Stomach (tissue), 8 donors: ENCODE measurements at regions not wholly inside any gene's neighbourhood (a gene's known extent, or its start where the extent isn't known, plus 50 kb on each side); places are given as distances from the start of the nearest gene placed in this dataset.

ENCODE experiments used
- DNase-seq, 2 donors: peaks; one replicate each; pipeline versions ENCODE4 v3.0.0 to v3.0.0-alpha.2; 2013 to 2019
- H3K27ac ChIP-seq, 5 donors: fragments of 200-600 bp in 4 of 5; sonication (generic) in 4 of 5; one replicate each; pipeline ENCODE4 v1.5.1; 2013 to 2019; ENCODE audit warnings: mild to moderate bottlenecking in 1 of 5, moderate library complexity in 1 of 5
- H3K27me3 ChIP-seq, 3 donors: fragments of 200-600 bp; sonication (generic); one replicate each; pipeline ENCODE4 v1.5.1; 2017 to 2019; ENCODE audit warnings: mixed run types in 1 of 3
- H3K36me3 ChIP-seq, 4 donors: fragments of 200-600 bp; sonication (generic); 1 replicate in 3 of 4; 2 replicates in 1 of 4; pipeline ENCODE4 v1.5.1; 2016 to 2019
- H3K4me1 ChIP-seq, 4 donors: fragments of 200-600 bp; sonication (generic); one replicate each; pipeline ENCODE4 v1.5.1; 2016 to 2019
- H3K4me3 ChIP-seq, 4 donors: fragments of 200-600 bp; sonication (generic) in 3 of 4; one replicate each; pipeline ENCODE4 v1.5.1; 2016 to 2019; ENCODE audit warnings: mild to moderate bottlenecking in 1 of 4
- H3K9me3 ChIP-seq, 4 donors: fragments of 200-600 bp; sonication (generic); one replicate each; pipeline ENCODE4 v1.5.1; 2016 to 2019
- EP300 ChIP-seq: sonication (generic); formaldehyde crosslinking; IDR thresholded peaks from one replicate; pipeline ENCODE4 v1.6.1; 2017; ENCODE audit warnings: antibody characterized with exemption
- POLR2A ChIP-seq, 4 donors: fragments of 450-650 bp; IDR thresholded peaks; one replicate each; pipeline ENCODE4 v1.6.1; 2016; ENCODE audit warnings: antibody characterized with exemption in 4 of 4, control low read depth in 2 of 4, mild to moderate bottlenecking in 1 of 4, moderate library complexity in 1 of 4
- POLR2AphosphoS5 ChIP-seq, 3 donors: sonication (generic); formaldehyde crosslinking; IDR thresholded peaks; one replicate each; pipeline ENCODE4 v1.6.1; 2016; ENCODE audit warnings: antibody characterized with exemption in 3 of 3
- WGBS, 5 donors: extraction: QIAGEN DNeasy Blood & Tissue Kit in 3 of 5; methylation state at CpG; one replicate each; pipeline versions ENCODE4 v1.1.5 to v1.1.7; 2013 to 2018; 5-methylcytosine and 5-hydroxymethylcytosine counted together
- intact Hi-C: fragments of 100-400 bp; cut with DNase I; formaldehyde crosslinking; loops from one replicate; pipeline ENCODE4 v1.15.1; 2023; ENCODE audit warnings: low total_unique reads
- TF ChIP-seq, protein P1 (sequence below), 7 experiments: fragments of 450-650 bp in 4 of 7; fragments of 200-600 bp in 3 of 7; sonication (generic) in 3 of 7; IDR thresholded peaks; one replicate each; pipeline ENCODE4 v1.5.1; 2016 to 2019; ENCODE audit warnings: antibody characterized with exemption in 7 of 7, control low read depth in 2 of 7, mild to moderate bottlenecking in 1 of 7
- donor health status: healthy with polysubstance abuse.
- donor health status: Bipolar disorder and iron deficiency.
- donor health status: healthy.

DNA sequence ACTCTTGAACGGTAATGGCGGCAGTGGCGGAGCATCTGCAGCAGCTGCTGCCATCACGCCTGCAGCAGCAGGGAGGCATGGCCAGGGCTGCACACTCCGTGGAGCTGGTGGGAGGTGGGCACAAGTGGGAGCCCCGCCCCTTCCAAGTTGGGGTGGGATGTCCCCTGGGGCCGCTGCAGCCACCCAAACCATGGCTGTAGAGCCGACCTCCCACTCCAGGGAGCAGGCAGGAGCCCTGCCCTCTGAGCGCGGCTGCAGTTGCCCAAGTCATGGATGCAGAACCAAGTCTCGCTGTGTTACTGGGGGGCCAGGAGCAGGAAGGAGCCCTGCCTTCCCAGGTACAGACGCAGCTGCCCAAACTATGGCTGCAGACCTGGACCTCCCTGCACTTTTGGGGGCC, 215.3 kb upstream of the VLDLR start:
- intact Hi-C loops, result no loop called here
- no peak for DNase-seq
- Histone ChIP-seq H3K27ac (no peak overlapping the region), H3K4me1 (no peaks in the 10 kb centered on the region), H3K27me3 (no peaks in the 10 kb centered on the region), H3K9me3 (peaks cover 0 to 7% (median 2%) of the 10 kb centered on the region in 4 donors), H3K36me3 (no peaks in the 10 kb centered on the region), H3K4me3 (no peak overlapping the region)
- 88 to 93% (median 90%) methylated on average over 8 to 12 of the region's 12 CpGs for WGBS, 5 donors
- TF ChIP-seq POLR2A (IDR thresholded peaks at IDR 0.05) (no peak), POLR2AphosphoS5 (IDR thresholded peaks at IDR 0.05) (no peak), EP300 (no peak)
- TF ChIP-seq, protein P1, sequence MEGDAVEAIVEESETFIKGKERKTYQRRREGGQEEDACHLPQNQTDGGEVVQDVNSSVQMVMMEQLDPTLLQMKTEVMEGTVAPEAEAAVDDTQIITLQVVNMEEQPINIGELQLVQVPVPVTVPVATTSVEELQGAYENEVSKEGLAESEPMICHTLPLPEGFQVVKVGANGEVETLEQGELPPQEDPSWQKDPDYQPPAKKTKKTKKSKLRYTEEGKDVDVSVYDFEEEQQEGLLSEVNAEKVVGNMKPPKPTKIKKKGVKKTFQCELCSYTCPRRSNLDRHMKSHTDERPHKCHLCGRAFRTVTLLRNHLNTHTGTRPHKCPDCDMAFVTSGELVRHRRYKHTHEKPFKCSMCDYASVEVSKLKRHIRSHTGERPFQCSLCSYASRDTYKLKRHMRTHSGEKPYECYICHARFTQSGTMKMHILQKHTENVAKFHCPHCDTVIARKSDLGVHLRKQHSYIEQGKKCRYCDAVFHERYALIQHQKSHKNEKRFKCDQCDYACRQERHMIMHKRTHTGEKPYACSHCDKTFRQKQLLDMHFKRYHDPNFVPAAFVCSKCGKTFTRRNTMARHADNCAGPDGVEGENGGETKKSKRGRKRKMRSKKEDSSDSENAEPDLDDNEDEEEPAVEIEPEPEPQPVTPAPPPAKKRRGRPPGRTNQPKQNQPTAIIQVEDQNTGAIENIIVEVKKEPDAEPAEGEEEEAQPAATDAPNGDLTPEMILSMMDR (IDR thresholded peaks at IDR 0.05), result no peak

DNA sequence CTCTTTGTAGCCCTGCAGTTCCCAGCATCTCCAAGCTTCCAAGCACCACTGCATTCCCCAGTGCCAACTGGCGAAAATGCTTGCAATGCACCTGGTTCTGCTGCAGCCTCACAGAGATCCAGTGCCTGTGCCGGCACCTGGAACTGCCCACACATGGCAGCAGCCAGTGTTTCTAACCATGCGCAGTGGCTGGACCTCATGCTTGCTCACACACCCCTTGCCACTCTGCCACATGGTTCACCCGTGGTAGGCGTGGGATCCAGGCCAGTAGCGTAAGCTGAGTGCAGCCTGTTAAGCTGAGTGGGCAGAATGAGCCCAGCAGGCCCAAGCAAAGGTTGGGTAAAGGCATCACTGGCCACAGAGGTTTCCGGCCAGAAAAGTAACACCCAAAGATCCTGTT, 214.1 kb upstream of the VLDLR start:
- Histone ChIP-seq H3K36me3 (no peaks in the 10 kb centered on the region), H3K4me1 (no peaks in the 10 kb centered on the region), H3K27me3 (no peaks in the 10 kb centered on the region), H3K27ac (no peak overlapping the region), H3K4me3 (no peak overlapping the region), H3K9me3 (peaks cover 0 to 7% (median 2%) of the 10 kb centered on the region in 4 donors)
- DNase-seq, result no peak
- no peak for TF ChIP-seq POLR2A (IDR thresholded peaks at IDR 0.05)
- TF ChIP-seq POLR2AphosphoS5 (IDR thresholded peaks at IDR 0.05), result no peak
- TF ChIP-seq, protein P1 (IDR thresholded peaks at IDR 0.05), result no peak
- TF ChIP-seq EP300, result no peak
- intact Hi-C loops, result no loop called here
- WGBS, 5 donors, result 77 to 91% (median 80%) methylated on average over 7 of the region's 7 CpGs

DNA sequence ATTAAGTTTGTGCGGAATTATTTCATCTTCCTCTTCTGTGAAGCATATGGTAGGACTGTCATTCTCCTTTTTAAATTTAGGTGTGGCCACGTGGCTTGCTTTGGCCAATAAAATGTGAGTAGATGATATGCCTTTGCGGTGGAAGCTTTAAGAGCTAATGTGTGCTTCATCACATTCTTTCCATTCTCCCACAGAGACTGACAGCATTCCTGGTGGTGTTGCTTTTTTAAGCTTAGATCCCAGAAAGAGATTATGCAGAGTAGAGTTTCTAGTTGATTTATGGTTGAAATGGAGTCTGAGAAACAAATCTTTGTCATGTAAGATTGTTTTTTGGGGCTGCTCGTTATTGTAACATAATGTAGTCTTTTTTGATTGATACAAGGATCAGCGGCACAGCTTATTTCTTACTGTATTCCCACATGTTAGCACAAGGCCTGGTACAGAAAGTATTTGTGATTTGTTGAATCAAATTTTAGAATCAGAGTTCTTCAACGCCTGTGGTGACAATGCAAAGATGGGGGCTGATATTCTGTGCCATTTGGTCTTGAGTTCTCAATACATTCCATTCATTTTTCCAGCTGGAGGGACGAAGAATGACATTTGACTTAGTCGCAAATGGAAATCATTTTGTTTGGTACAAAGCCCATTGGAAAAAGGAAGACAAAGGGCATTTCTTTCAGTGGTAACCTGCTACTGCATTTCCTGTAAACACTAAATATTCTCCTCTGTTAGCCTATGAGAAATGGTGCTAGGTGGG, 209.9 kb upstream of the VLDLR start:
- H3K36me3 ChIP-seq, result no peaks in the 10 kb centered on the region
- no peaks in the 10 kb centered on the region for H3K27me3 ChIP-seq
- H3K27ac ChIP-seq, result no peak overlapping the region
- H3K9me3 ChIP-seq, result no peaks in the 10 kb centered on the region
- intact Hi-C loops, result no loop called here
- no peak overlapping the region for H3K4me3 ChIP-seq
- TF ChIP-seq POLR2A (IDR thresholded peaks at IDR 0.05) (no peak), POLR2AphosphoS5 (IDR thresholded peaks at IDR 0.05) (no peak), EP300 (no peak)
- TF ChIP-seq, protein P1 (IDR thresholded peaks at IDR 0.05), result no peak
- DNase-seq, result no peak
- WGBS, 5 donors, result 71 to 83% (median 80%) methylated on average over 8 of the region's 8 CpGs
- H3K4me1 ChIP-seq, result no peaks in the 10 kb centered on the region

DNA sequence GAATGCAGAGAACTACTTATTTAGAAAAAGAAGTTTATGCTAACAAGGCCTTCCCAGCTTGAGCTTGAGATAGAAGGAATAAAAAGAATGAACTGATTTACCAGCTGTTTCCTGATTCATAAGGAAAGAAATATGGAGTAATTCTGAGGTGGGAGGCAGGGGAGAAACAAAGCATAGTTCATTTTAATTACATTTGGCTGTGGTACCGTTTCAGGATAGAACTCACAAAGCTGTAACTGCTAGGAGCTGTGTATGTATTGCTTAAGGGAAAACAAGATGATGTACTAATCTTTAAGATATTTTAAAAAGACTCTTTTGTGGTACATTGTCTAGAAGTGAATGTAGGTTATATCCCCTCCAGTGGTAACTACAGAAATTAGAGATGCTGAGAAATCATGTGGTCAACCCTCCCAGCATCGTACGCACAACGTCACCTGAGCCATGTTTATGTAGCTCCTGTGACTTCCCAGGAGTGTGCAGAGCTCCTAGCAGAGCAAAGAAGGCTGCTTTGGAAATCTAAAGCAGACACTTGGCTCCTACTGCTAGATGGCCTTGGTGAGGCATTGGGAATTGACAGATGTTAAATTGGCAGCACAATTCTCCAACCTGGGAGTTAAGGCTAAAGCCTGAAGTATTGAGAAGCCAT, 208.3 kb upstream of the VLDLR start:
- H3K4me1 ChIP-seq, result no peaks in the 10 kb centered on the region
- no peak overlapping the region for H3K4me3 ChIP-seq
- no peaks in the 10 kb centered on the region for H3K9me3 ChIP-seq
- DNase-seq, result no peak
- H3K36me3 ChIP-seq, result no peaks in the 10 kb centered on the region
- no peaks in the 10 kb centered on the region for H3K27me3 ChIP-seq
- 56 to 78% (median 60%) methylated on average over 3 to 4 of the region's 4 CpGs for WGBS, 5 donors
- TF ChIP-seq POLR2A (IDR thresholded peaks at IDR 0.05), result no peak
- TF ChIP-seq EP300, result no peak
- no peak for TF ChIP-seq POLR2AphosphoS5 (IDR thresholded peaks at IDR 0.05)
- TF ChIP-seq, protein P1 (IDR thresholded peaks at IDR 0.05), result no peak
- H3K27ac ChIP-seq, result no peak overlapping the region
- intact Hi-C loops, result no loop called here
